SK-N-SH (cell line): ENCODE measurements at regions not wholly inside any gene's neighbourhood (a gene's known extent, or its start where the extent isn't known, plus 50 kb on each side); places are given as distances from the start of the nearest gene placed in this dataset.

Source experiments
- MAX ChIP-seq: IDR thresholded peaks from 2 replicates; pipeline ENCODE4 v1.4.0; 2012; ENCODE audit warnings: low read depth
- POLR2AphosphoS5 ChIP-seq: IDR thresholded peaks from 2 replicates; pipeline ENCODE4 v1.6.1; 2012; ENCODE audit warnings: low read depth, low read length
- RXRA ChIP-seq: IDR thresholded peaks from 2 replicates; pipeline ENCODE4 v1.4.0; 2012; ENCODE audit warnings: low read depth, mild to moderate bottlenecking, borderline replicate concordance

DNA sequence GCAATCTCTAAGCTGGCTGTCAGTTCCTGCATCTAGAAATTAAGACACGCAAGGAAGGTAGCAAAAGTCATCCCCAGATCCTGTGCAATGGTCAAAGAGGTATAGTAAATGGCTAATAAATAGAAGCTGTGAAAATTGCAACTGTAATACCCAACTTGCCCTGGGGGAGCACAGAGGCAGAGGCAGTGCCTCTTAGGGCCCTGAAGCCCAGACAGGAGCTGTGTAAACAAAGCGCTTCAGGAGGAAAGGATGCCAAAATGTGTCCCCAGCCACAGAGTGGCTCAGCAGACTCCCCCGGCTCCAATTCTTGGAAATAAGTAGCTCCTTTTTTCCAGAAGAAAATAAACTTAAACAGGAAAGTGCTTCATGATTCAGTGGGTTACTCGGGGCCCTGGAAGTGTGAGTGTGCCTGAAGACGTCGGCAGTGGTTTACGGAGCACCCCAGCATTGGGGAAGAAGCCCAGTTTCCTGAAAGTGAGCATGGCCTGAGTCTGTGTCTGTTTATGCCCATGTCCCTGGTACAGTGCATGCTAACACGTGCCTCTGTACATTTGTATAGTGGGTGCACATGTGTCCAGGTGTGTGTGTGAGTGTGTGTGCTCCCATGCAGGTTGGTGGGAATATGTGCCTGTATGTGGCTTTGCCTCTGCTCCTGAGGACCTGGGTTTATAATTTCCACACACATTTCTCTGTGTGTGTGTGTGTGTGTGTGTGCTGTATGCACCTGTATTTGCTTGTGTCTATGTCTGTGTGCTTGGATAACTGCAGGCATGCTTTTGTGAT lies 246.7 kb downstream of the MAFB start:
- TF ChIP-seq MAX (no peak), RXRA (no peak), POLR2AphosphoS5 (no peak)
